SK-N-SH (cell line): ENCODE measurements at regions not wholly inside any gene's neighbourhood (a gene's known extent, or its start where the extent isn't known, plus 50 kb on each side); places are given as distances from the start of the nearest gene placed in this dataset.
"Not testable (repeated sequence)": the region's sequence is repeated elsewhere in the genome, so short reads cannot be mapped to it uniquely, and the experiment has no call there.

ENCODE experiments used
- CTCF ChIA-PET: fragments of 300-600, 350-600 bp; formaldehyde crosslinking; extraction: SDS; loops from one replicate; lab custom pipeline; 2021; lab: Yijun Ruan, JAX
- POLR2A ChIA-PET: fragments of 350-600 bp; sonication (Branson Sonifier 250); formaldehyde crosslinking; extraction: SDS; loops from one replicate; lab custom pipeline; 2020; ENCODE audit warnings: antibody characterized with exemption, inconsistent platforms; lab: Yijun Ruan, JAX
- DNase-seq: peaks from one replicate; pipeline ENCODE4 v3.0.0; 2012
- H2AFZ ChIP-seq: fragments of 200-600 bp; sonication (generic); 2 replicates; pipeline ENCODE4 v1.8.1; 2016; ENCODE audit warnings: antibody characterized with exemption, mild to moderate bottlenecking, low read depth
- H3F3A ChIP-seq: fragments of 200-600 bp; sonication (generic); replicated peaks from 2 replicates; pipeline ENCODE3; 2016; ENCODE audit warnings: antibody characterized with exemption, mild to moderate bottlenecking; ENCODE audit not compliant: insufficient read depth
- H3K27ac ChIP-seq, 2 experiments: fragments of 200-500 bp in 1 of 2; fragments of 200-600 bp in 1 of 2; sonication (Bioruptor generic) in 1 of 2; sonication (generic), shearing (Covaris generic) in 1 of 2; 2 replicates each; pipeline versions ENCODE4 v1.5.1 to v1.6.1; 2014 to 2016; ENCODE audit warnings: low read depth in 2 of 2, inconsistent platforms in 1 of 2, low read length in 1 of 2, mild to moderate bottlenecking in 1 of 2, mixed read lengths in 1 of 2
- H3K27me3 ChIP-seq: fragments of 200-600 bp; sonication (generic), shearing (Covaris generic); 2 replicates; pipeline ENCODE4 v1.6.1; 2016; ENCODE audit warnings: mixed run types; ENCODE audit not compliant: insufficient read depth
- H3K36me3 ChIP-seq, 2 experiments: fragments of 200-500 bp in 1 of 2; fragments of 200-600 bp in 1 of 2; sonication (Bioruptor generic) in 1 of 2; sonication (generic) in 1 of 2; replicated peaks in 1 of 2; 2 replicates each; pipeline versions ENCODE3 to v1.5.1; 2014 to 2016; ENCODE audit warnings: low read length in 1 of 2, mild to moderate bottlenecking in 1 of 2; ENCODE audit not compliant: insufficient read depth in 2 of 2, control insufficient read depth in 1 of 2
- H3K4me1 ChIP-seq, 2 experiments: fragments of 200-500 bp in 1 of 2; fragments of 200-600 bp in 1 of 2; sonication (Bioruptor generic) in 1 of 2; sonication (generic), shearing (Covaris generic) in 1 of 2; 2 replicates each; pipeline versions ENCODE4 v1.5.1 to v1.6.1; 2014 to 2016; ENCODE audit warnings: low read depth in 1 of 2, low read length in 1 of 2, mixed run types in 1 of 2; ENCODE audit not compliant: insufficient read depth in 2 of 2, control insufficient read depth in 1 of 2
- H3K4me2 ChIP-seq: fragments of 200-600 bp; sonication (generic), shearing (Covaris generic); 2 replicates; pipeline ENCODE4 v1.6.1; 2017; ENCODE audit warnings: mixed run types
- H3K4me3 ChIP-seq, 2 experiments: fragments of 200-500 bp in 1 of 2; fragments of 200-600 bp in 1 of 2; sonication (Bioruptor generic) in 1 of 2; sonication (generic), shearing (Covaris generic) in 1 of 2; 2 replicates each; pipeline versions ENCODE4 v1.5.1 to v1.8.1; 2014 to 2016; ENCODE audit warnings: low read depth in 2 of 2, inconsistent platforms in 1 of 2, low read length in 1 of 2, mild to moderate bottlenecking in 1 of 2, mixed read lengths in 1 of 2, moderate library complexity in 1 of 2
- H3K79me2 ChIP-seq: fragments of 200-600 bp; sonication (generic); 2 replicates; pipeline ENCODE4 v1.8.1; 2017; ENCODE audit warnings: mild to moderate bottlenecking; ENCODE audit not compliant: insufficient read depth
- H3K9ac ChIP-seq: fragments of 200-600 bp; sonication (generic); 2 replicates; pipeline ENCODE4 v1.6.1; 2017; ENCODE audit warnings: mixed run types
- H3K9me2 ChIP-seq: fragments of 200-600 bp; sonication (generic); 2 replicates; pipeline ENCODE4 v1.6.1; 2017; ENCODE audit warnings: mixed run types
- H3K9me3 ChIP-seq: fragments of 200-600 bp; sonication (generic); 2 replicates; pipeline ENCODE4 v1.6.1; 2017; ENCODE audit warnings: mixed run types, mild to moderate bottlenecking, moderate library complexity
- H4K20me1 ChIP-seq: fragments of 200-600 bp; sonication (generic); 2 replicates; pipeline ENCODE4 v1.6.1; 2017; ENCODE audit warnings: mild to moderate bottlenecking, mixed run types; ENCODE audit not compliant: insufficient read depth
- CHD2 ChIP-seq: fragments of 150-350 bp; IDR thresholded peaks from 2 replicates; pipeline ENCODE4 v1.6.1; 2018; ENCODE audit warnings: low read length; ENCODE audit not compliant: partially characterized antibody
- ELF1 ChIP-seq: IDR thresholded peaks from 2 replicates; pipeline ENCODE4 v1.4.0; 2012
- FOSL2 ChIP-seq: IDR thresholded peaks from 2 replicates; pipeline ENCODE4 v1.4.0; 2012; ENCODE audit warnings: low read depth, mild to moderate bottlenecking, moderate library complexity, borderline replicate concordance
- RAD21 ChIP-seq: IDR thresholded peaks from 2 replicates; pipeline ENCODE4 v1.6.1; 2012; ENCODE audit warnings: mild to moderate bottlenecking, low read length
- TAF1 ChIP-seq: IDR thresholded peaks from 2 replicates; pipeline ENCODE4 v1.6.1; 2012; ENCODE audit warnings: low read depth, mild to moderate bottlenecking, low read length, moderate library complexity, borderline replicate concordance
- USF2 ChIP-seq: fragments of 150-350 bp; IDR thresholded peaks from 2 replicates; pipeline ENCODE4 v1.6.1; 2017; ENCODE audit warnings: antibody characterized with exemption, low read length, low read depth, borderline replicate concordance
- YY1 ChIP-seq: IDR thresholded peaks from 2 replicates; pipeline ENCODE4 v1.4.0; 2012; ENCODE audit warnings: low read depth, mild to moderate bottlenecking
- WGBS: methylation state at CpG from one replicate; pipeline ENCODE4 v1.1.6; 2017; ENCODE audit warnings: low lambda C conversion rate; 5-methylcytosine and 5-hydroxymethylcytosine counted together
- TF ChIP-seq, protein P1 (sequence below): IDR thresholded peaks from 2 replicates; pipeline ENCODE4 v1.4.0; 2012; ENCODE audit warnings: low read depth, borderline replicate concordance
- TF ChIP-seq, protein P2 (sequence below): IDR thresholded peaks from 2 replicates; pipeline ENCODE4 v1.6.1; 2012; ENCODE audit warnings: mild to moderate bottlenecking, low read depth, low read length, moderate library complexity

DNA sequence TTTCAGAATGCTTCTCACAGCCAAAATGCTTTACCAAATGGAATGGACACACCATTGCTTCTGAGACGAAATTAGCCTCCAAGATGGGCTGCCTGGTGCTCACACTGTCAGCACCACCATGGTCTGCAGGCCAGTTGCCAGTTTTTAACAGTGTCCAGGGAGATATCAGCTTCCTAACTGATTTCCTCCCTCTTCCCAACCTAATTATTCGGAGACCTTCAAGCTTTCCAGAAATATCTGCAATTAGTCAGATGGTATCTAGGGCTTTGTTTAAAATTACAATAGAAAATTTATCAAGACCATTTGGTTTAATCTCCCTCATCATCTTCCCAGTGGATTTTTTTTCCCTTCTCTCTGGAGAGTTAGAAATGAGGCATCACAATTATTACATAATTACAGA is 287.5 kb downstream of the ZPLD1 start (continued):
- no peak for TF ChIP-seq YY1
- TF ChIP-seq, protein P1, sequence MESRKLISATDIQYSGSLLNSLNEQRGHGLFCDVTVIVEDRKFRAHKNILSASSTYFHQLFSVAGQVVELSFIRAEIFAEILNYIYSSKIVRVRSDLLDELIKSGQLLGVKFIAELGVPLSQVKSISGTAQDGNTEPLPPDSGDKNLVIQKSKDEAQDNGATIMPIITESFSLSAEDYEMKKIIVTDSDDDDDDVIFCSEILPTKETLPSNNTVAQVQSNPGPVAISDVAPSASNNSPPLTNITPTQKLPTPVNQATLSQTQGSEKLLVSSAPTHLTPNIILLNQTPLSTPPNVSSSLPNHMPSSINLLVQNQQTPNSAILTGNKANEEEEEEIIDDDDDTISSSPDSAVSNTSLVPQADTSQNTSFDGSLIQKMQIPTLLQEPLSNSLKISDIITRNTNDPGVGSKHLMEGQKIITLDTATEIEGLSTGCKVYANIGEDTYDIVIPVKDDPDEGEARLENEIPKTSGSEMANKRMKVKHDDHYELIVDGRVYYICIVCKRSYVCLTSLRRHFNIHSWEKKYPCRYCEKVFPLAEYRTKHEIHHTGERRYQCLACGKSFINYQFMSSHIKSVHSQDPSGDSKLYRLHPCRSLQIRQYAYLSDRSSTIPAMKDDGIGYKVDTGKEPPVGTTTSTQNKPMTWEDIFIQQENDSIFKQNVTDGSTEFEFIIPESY: no peak
- no peak for TF ChIP-seq FOSL2
- TF ChIP-seq USF2: no peak
- no peak for TF ChIP-seq TAF1

DNA sequence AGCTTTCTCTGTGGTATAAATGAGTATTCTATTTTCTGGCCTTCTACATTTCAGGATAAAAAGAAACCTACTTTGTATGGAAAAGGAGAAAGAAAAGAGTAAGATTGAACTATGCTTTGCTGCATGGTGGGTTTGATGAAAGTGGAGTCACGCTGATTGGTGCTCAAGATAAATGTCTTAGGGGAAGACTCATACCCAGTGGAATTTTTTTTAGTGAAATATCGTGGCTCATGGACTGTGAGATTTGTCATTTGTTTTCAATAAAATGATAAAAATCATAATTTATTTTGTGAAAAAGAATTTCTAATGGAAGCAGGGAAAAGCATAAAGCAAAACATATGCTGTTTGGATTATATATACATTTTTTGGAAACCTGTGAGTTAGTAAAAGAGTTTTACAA is 292.5 kb downstream of the ZPLD1 start:
- Histone ChIP-seq H3K36me3 (no peaks in the 10 kb centered on the region), H3K4me1 (peaks cover 0 to 2% of the 10 kb centered on the region in 2 experiments; a peak in 2 of 4 replicates), H3K9me2 (no peaks in the 10 kb centered on the region), H3K79me2 (no peaks in the 10 kb centered on the region), H3K9me3 (no peaks in the 10 kb centered on the region), H2AFZ (no peak overlapping the region), H3K27ac (peak overlapping the region in 1 of 2 experiments; percentile 16; a peak in 1 of 4 replicates), H3K4me3 (no peak overlapping the region), H3F3A (no peaks in the 10 kb centered on the region), H3K27me3 (no peaks in the 10 kb centered on the region), H3K9ac (no peak overlapping the region), H3K4me2 (no peak overlapping the region), H4K20me1 (no peaks in the 10 kb centered on the region)
- DNase-seq: no peak
- TF ChIP-seq, protein P1: no peak
- TF ChIP-seq, protein P2, sequence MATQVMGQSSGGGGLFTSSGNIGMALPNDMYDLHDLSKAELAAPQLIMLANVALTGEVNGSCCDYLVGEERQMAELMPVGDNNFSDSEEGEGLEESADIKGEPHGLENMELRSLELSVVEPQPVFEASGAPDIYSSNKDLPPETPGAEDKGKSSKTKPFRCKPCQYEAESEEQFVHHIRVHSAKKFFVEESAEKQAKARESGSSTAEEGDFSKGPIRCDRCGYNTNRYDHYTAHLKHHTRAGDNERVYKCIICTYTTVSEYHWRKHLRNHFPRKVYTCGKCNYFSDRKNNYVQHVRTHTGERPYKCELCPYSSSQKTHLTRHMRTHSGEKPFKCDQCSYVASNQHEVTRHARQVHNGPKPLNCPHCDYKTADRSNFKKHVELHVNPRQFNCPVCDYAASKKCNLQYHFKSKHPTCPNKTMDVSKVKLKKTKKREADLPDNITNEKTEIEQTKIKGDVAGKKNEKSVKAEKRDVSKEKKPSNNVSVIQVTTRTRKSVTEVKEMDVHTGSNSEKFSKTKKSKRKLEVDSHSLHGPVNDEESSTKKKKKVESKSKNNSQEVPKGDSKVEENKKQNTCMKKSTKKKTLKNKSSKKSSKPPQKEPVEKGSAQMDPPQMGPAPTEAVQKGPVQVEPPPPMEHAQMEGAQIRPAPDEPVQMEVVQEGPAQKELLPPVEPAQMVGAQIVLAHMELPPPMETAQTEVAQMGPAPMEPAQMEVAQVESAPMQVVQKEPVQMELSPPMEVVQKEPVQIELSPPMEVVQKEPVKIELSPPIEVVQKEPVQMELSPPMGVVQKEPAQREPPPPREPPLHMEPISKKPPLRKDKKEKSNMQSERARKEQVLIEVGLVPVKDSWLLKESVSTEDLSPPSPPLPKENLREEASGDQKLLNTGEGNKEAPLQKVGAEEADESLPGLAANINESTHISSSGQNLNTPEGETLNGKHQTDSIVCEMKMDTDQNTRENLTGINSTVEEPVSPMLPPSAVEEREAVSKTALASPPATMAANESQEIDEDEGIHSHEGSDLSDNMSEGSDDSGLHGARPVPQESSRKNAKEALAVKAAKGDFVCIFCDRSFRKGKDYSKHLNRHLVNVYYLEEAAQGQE: no peak
- TF ChIP-seq CHD2 (no peak), ELF1 (no peak), RAD21 (no peak), FOSL2 (no peak)
- WGBS: 24% methylated on average over 2 of the region's 2 CpGs
- POLR2A ChIA-PET: no interaction called here
- CTCF ChIA-PET: interaction anchor here (1.8 kb wide), 1 partner anchor 54 kb away, joined by 4 read pairs; no protein-coding TSS in a partner anchor

GRCh38 chr3:102732581-102732980 is 297.8 kb downstream of the ZPLD1 start:
- H2AFZ ChIP-seq, H3K4me2 ChIP-seq, CTCF ChIA-PET, H3K9me2 ChIP-seq, H4K20me1 ChIP-seq, H3K9ac ChIP-seq, H3K36me3 ChIP-seq, DNase-seq, H3K79me2 ChIP-seq, H3K27me3 ChIP-seq, H3K9me3 ChIP-seq, H3K4me1 ChIP-seq, H3K27ac ChIP-seq, H3F3A ChIP-seq, POLR2A ChIA-PET, H3K4me3 ChIP-seq: not testable (repeated sequence)
- WGBS: 96% methylated on average over 10 of the region's 12 CpGs
